GM12878 (cell line): ENCODE measurements at regions not wholly inside any gene's neighbourhood (a gene's known extent, or its start where the extent isn't known, plus 50 kb on each side); places are given as distances from the start of the nearest gene placed in this dataset.

Experiments
- ATAC-seq: fragments of 200-7000 bp; cut with Tn5 transposase; 3 replicates; pipeline ENCODE4 v1.9.1; 2020; ENCODE audit warnings: mild to moderate bottlenecking, moderate library complexity
- BruUV-seq: library from RNA; stranded (reverse); fragments of 400-500 nt; replicated peaks from 2 replicates; lab custom pipeline; 2021; lab: Mats Ljungman, UMichigan
- CTCF ChIA-PET: fragments of 300-600 bp; sonication (Branson Sonifier 250); formaldehyde crosslinking; extraction: SDS; loops from one replicate; lab custom pipeline; 2021; ENCODE audit warnings: inconsistent platforms; lab: Yijun Ruan, JAX
- POLR2A ChIA-PET: fragments of 350-600 bp; formaldehyde crosslinking; extraction: SDS; loops from one replicate; lab custom pipeline; 2021; ENCODE audit warnings: inconsistent platforms; lab: Charles Lee
- RAD21 ChIA-PET: fragments of 300-600 bp; sonication (Branson Sonifier 250); formaldehyde crosslinking; loops from one replicate; lab custom pipeline; 2023; ENCODE audit warnings: antibody characterized with exemption; ENCODE audit not compliant: unreplicated experiment; lab: Charles Lee
- SMC1A ChIA-PET: fragments of 300-600 bp; sonication (Branson Sonifier 250); formaldehyde crosslinking; loops from one replicate; lab custom pipeline; 2023; ENCODE audit not compliant: unreplicated experiment, uncharacterized antibody; lab: Charles Lee
- DNase-seq: peaks from one replicate; pipeline ENCODE4 v3.0.0-alpha.2; 2011; ENCODE audit warnings: low read depth, low spot score
- FAIRE-seq: peaks from 3 replicates; lab custom pipeline; 2011; peaks lifted over from hg19 to GRCh38; lab: Jason Lieb, UNC
- H2AFZ ChIP-seq: 2 replicates; pipeline ENCODE4 v1.6.0; 2011; ENCODE audit warnings: low read depth, low read length, control low read depth; ENCODE audit not compliant: control insufficient read depth
- H3K27ac ChIP-seq: 2 replicates; pipeline ENCODE4 v1.5.1; 2011; ENCODE audit warnings: control low read depth; ENCODE audit not compliant: control insufficient read depth, insufficient read depth
- H3K27me3 ChIP-seq, 2 experiments: replicated peaks in 1 of 2; 2 replicates each; pipeline versions ENCODE4 v1.6.0 to v1.6.1; 2011; ENCODE audit warnings: low read length in 1 of 2; ENCODE audit not compliant: control insufficient read depth in 2 of 2, insufficient read depth in 2 of 2
- H3K36me3 ChIP-seq, 2 experiments: 2 replicates each; pipeline ENCODE4 v1.5.1; 2011; ENCODE audit warnings: low read length in 1 of 2; ENCODE audit not compliant: control insufficient read depth in 2 of 2, insufficient read depth in 2 of 2
- H3K4me1 ChIP-seq: 2 replicates; pipeline ENCODE4 v1.6.1; 2011; ENCODE audit warnings: mild to moderate bottlenecking, low read length, moderate library complexity, mixed read lengths; ENCODE audit not compliant: control insufficient read depth, insufficient read depth
- H3K4me2 ChIP-seq: 2 replicates; pipeline ENCODE4 v1.6.0; 2011; ENCODE audit warnings: control low read depth; ENCODE audit not compliant: control insufficient read depth, insufficient read depth
- H3K4me3 ChIP-seq: fragments of 200-600 bp; sonication (generic); 2 replicates; pipeline ENCODE4 v1.5.1; 2016
- H3K79me2 ChIP-seq: 2 replicates; pipeline ENCODE4 v1.6.0; 2011; ENCODE audit warnings: low read length; ENCODE audit not compliant: control insufficient read depth, insufficient read depth
- H3K9ac ChIP-seq: 2 replicates; pipeline ENCODE4 v1.8.0; 2011; ENCODE audit warnings: low read length, control low read depth, mixed read lengths; ENCODE audit not compliant: control insufficient read depth, insufficient read depth
- H3K9me3 ChIP-seq: replicated peaks from 3 replicates; pipeline ENCODE4 v1.5.1; 2011; ENCODE audit warnings: mild to moderate bottlenecking, low read length; ENCODE audit not compliant: control insufficient read depth, insufficient read depth
- H4K20me1 ChIP-seq: 2 replicates; pipeline ENCODE4 v1.6.0; 2011; ENCODE audit not compliant: control insufficient read depth, insufficient read depth
- CBFB ChIP-seq: IDR thresholded peaks from 2 replicates; pipeline ENCODE4 v1.6.1; 2016; ENCODE audit warnings: antibody characterized with exemption, low read depth
- CHD4 ChIP-seq: fragments of 200-600 bp; sonication (generic); IDR thresholded peaks from 2 replicates; pipeline ENCODE4 v1.6.1; 2016; ENCODE audit warnings: mild to moderate bottlenecking
- DPF2 ChIP-seq: fragments of 450-650 bp; IDR thresholded peaks from 2 replicates; pipeline ENCODE4 v1.6.1; 2017; ENCODE audit warnings: mild to moderate bottlenecking
- FOS ChIP-seq: IDR thresholded peaks from 3 replicates; pipeline ENCODE4 v1.6.1; 2011; ENCODE audit warnings: borderline replicate concordance; ENCODE audit not compliant: insufficient read length; ENCODE audit errors: extremely low read depth
- FOXK2 ChIP-seq: fragments of 450-650 bp; IDR thresholded peaks from 2 replicates; pipeline ENCODE4 v1.6.1; 2017; ENCODE audit warnings: mild to moderate bottlenecking, moderate library complexity
- GABPA ChIP-seq: IDR thresholded peaks from 2 replicates; pipeline ENCODE4 v1.6.1; 2014; ENCODE audit warnings: antibody characterized with exemption, low read depth, mild to moderate bottlenecking, inconsistent platforms
- MXI1 ChIP-seq: fragments of 150-350 bp; IDR thresholded peaks from 2 replicates; pipeline ENCODE4 v1.6.1; 2011; ENCODE audit warnings: low read depth, mild to moderate bottlenecking, inconsistent platforms, low read length, improper control_type of control experiment
- MYB ChIP-seq: fragments of 150-350 bp; IDR thresholded peaks from 2 replicates; pipeline ENCODE4 v1.6.1; 2014; ENCODE audit warnings: mild to moderate bottlenecking, low read depth, low read length, borderline replicate concordance
- NFIC ChIP-seq: IDR thresholded peaks from 2 replicates; pipeline ENCODE4 v1.6.1; 2012; ENCODE audit warnings: low read depth, mild to moderate bottlenecking, inconsistent platforms, low read length, moderate library complexity
- PAX5 ChIP-seq: IDR thresholded peaks from 2 replicates; pipeline ENCODE4 v1.6.1; 2011; ENCODE audit warnings: low read depth, low read length, borderline replicate concordance
- SMAD1 ChIP-seq: fragments of 450-650 bp; IDR thresholded peaks from 2 replicates; pipeline ENCODE4 v1.6.1; 2018; ENCODE audit warnings: mild to moderate bottlenecking, low read depth; ENCODE audit not compliant: partially characterized antibody
- SREBF2 ChIP-seq: IDR thresholded peaks from 2 replicates; pipeline ENCODE4 v1.6.1; 2012; ENCODE audit warnings: mild to moderate bottlenecking, low read length
- SUPT20H ChIP-seq: IDR thresholded peaks from 2 replicates; pipeline ENCODE4 v1.6.1; 2011; ENCODE audit warnings: low read depth, mild to moderate bottlenecking, low read length, moderate library complexity, borderline replicate concordance; ENCODE audit not compliant: control insufficient read depth
- TAF1 ChIP-seq: IDR thresholded peaks from 2 replicates; pipeline ENCODE4 v1.6.1; 2011; ENCODE audit warnings: mild to moderate bottlenecking, low read depth, low read length, borderline replicate concordance
- TARDBP ChIP-seq: IDR thresholded peaks from 2 replicates; pipeline ENCODE4 v1.6.1; 2016; ENCODE audit warnings: borderline replicate concordance
- YBX1 ChIP-seq: fragments of 450-650 bp; IDR thresholded peaks from 2 replicates; pipeline ENCODE4 v1.6.1; 2016; ENCODE audit warnings: antibody characterized with exemption
- YY1 ChIP-seq: IDR thresholded peaks from 2 replicates; pipeline ENCODE4 v1.6.1; 2011; ENCODE audit warnings: low read depth, mild to moderate bottlenecking, low read length
- ZNF207 ChIP-seq: fragments of 450-650 bp; IDR thresholded peaks from 2 replicates; pipeline ENCODE4 v1.6.1; 2014; ENCODE audit warnings: antibody characterized with exemption, mild to moderate bottlenecking, borderline replicate concordance
- WGBS: methylation state at CpG from one replicate; pipeline ENCODE4 v1.1.6; 2016; ENCODE audit warnings: low lambda C conversion rate; ENCODE audit not compliant: insufficient replicate concordance, insufficient coverage; ENCODE audit errors: missing lambda C conversion rate; 5-methylcytosine and 5-hydroxymethylcytosine counted together
- in situ Hi-C: fragments of 300-500 bp; cut with MboI; formaldehyde crosslinking; loops from 9 replicates; pipeline ENCODE4 v1.14.3; 2018; ENCODE audit warnings: mixed read lengths
- intact Hi-C: fragments of 100-400 bp; cut with micrococcal nuclease; formaldehyde crosslinking; loops from one replicate; pipeline ENCODE4 v1.14.2; 2022; ENCODE audit not compliant: unreplicated experiment
- TF ChIP-seq, protein P1 (sequence below): fragments of 450-650 bp; IDR thresholded peaks from 2 replicates; pipeline ENCODE4 v1.6.1; 2018; ENCODE audit warnings: mild to moderate bottlenecking, low read depth, moderate library complexity; ENCODE audit not compliant: partially characterized antibody
- TF ChIP-seq, protein P2 (sequence below): IDR thresholded peaks from 2 replicates; pipeline ENCODE4 v1.6.1; 2011; ENCODE audit warnings: borderline replicate concordance, low read depth, mild to moderate bottlenecking, moderate library complexity, mixed read lengths, low read length; ENCODE audit not compliant: insufficient read depth; ENCODE audit errors: extremely low read length
- TF ChIP-seq, protein P3 (sequence below): fragments of 450-650 bp; IDR thresholded peaks from 2 replicates; pipeline ENCODE4 v1.6.1; 2017; ENCODE audit warnings: mild to moderate bottlenecking

DNA sequence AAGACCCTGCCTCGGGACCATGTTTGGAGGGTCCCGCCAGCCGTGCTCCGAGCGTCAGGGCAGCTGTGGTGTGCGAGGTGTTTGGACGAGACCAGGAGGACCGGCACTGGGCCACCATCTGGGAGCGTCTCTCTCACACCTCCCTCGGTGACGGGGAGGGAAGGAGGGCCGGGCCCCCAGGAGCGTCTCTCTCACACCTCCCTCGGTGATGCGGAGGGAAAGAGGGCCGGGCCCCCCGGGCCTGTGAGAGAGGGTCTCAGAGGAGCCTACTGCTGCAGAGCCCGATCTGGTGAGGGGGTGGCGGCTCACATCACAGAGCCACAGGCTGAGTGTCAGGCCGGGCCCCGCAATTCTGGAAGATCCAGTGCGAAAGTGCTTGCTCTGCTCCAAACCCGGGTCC is 65.8 kb upstream of the CFAP46 start (continued):
- TF ChIP-seq, protein P1, sequence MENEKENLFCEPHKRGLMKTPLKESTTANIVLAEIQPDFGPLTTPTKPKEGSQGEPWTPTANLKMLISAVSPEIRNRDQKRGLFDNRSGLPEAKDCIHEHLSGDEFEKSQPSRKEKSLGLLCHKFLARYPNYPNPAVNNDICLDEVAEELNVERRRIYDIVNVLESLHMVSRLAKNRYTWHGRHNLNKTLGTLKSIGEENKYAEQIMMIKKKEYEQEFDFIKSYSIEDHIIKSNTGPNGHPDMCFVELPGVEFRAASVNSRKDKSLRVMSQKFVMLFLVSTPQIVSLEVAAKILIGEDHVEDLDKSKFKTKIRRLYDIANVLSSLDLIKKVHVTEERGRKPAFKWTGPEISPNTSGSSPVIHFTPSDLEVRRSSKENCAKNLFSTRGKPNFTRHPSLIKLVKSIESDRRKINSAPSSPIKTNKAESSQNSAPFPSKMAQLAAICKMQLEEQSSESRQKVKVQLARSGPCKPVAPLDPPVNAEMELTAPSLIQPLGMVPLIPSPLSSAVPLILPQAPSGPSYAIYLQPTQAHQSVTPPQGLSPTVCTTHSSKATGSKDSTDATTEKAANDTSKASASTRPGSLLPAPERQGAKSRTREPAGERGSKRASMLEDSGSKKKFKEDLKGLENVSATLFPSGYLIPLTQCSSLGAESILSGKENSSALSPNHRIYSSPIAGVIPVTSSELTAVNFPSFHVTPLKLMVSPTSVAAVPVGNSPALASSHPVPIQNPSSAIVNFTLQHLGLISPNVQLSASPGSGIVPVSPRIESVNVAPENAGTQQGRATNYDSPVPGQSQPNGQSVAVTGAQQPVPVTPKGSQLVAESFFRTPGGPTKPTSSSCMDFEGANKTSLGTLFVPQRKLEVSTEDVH = no peak
- TF ChIP-seq MYB = no peak

DNA sequence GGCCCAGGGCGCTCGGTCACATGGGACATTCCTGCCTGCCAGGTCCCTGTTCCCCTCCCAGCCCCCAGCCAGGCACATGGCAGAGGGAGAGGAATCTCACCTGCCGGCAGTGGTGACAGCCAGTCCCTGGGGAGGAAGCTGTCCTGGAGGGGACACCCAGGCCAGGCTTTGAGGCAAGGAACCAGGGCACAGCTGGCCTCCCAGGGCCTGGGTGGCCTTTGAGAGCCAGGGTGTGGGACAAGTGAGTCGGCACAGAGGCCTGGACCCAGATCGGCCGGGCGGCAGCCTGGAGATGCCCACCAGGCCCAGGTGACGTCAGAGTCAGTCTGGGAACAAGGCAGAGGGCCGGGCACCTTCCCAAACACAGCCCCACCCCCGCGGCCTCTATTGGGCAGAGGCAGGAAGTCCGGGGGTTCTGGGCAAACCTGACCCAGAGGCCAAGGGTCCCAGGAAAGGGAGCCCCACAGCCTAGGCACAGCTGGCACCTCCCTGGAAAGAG is 65.0 kb upstream of the CFAP46 start:
- 38% methylated on average over 12 of the region's 12 CpGs for WGBS
- Histone ChIP-seq H3K9me3 (peaks cover 1% of the 10 kb centered on the region; the same call in 1 of the 3 replicates), H3K4me1 (no peaks in the 10 kb centered on the region), H2AFZ (no peak overlapping the region), H3K79me2 (no peaks in the 10 kb centered on the region), H4K20me1 (no peaks in the 10 kb centered on the region), H3K36me3 (no peaks in the 10 kb centered on the region), H3K4me3 (no peak overlapping the region), H3K4me2 (no peak overlapping the region), H3K27me3 (no peaks in the 10 kb centered on the region), H3K9ac (no peak overlapping the region), H3K27ac (no peak overlapping the region)
- FAIRE-seq (no peak), DNase-seq (no peak), ATAC-seq (no peak)
- intact Hi-C loops (no loop called here), in situ Hi-C loops (no loop called here)
- BruUV-seq = no TSS peak
- CTCF ChIA-PET = no interaction called here
- RAD21 ChIA-PET = no interaction called here
- POLR2A ChIA-PET = no interaction called here
- SMC1A ChIA-PET = no interaction called here
- no peak for TF ChIP-seq FOXK2
- TF ChIP-seq GABPA = no peak
- no peak for TF ChIP-seq SMAD1
- TF ChIP-seq, protein P2, sequence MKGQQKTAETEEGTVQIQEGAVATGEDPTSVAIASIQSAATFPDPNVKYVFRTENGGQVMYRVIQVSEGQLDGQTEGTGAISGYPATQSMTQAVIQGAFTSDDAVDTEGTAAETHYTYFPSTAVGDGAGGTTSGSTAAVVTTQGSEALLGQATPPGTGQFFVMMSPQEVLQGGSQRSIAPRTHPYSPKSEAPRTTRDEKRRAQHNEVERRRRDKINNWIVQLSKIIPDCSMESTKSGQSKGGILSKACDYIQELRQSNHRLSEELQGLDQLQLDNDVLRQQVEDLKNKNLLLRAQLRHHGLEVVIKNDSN = no peak
- TF ChIP-seq PAX5 = no peak
- no peak for TF ChIP-seq FOS
- no peak for TF ChIP-seq SREBF2
- no peak for TF ChIP-seq SUPT20H
- no peak for TF ChIP-seq TARDBP
- no peak for TF ChIP-seq YY1
- TF ChIP-seq DPF2 = no peak
- no peak for TF ChIP-seq ZNF207
- no peak for TF ChIP-seq NFIC
- TF ChIP-seq TAF1 = no peak
- no peak for TF ChIP-seq CHD4
- TF ChIP-seq, protein P3, sequence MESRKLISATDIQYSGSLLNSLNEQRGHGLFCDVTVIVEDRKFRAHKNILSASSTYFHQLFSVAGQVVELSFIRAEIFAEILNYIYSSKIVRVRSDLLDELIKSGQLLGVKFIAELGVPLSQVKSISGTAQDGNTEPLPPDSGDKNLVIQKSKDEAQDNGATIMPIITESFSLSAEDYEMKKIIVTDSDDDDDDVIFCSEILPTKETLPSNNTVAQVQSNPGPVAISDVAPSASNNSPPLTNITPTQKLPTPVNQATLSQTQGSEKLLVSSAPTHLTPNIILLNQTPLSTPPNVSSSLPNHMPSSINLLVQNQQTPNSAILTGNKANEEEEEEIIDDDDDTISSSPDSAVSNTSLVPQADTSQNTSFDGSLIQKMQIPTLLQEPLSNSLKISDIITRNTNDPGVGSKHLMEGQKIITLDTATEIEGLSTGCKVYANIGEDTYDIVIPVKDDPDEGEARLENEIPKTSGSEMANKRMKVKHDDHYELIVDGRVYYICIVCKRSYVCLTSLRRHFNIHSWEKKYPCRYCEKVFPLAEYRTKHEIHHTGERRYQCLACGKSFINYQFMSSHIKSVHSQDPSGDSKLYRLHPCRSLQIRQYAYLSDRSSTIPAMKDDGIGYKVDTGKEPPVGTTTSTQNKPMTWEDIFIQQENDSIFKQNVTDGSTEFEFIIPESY = no peak
- no peak for TF ChIP-seq YBX1
- no peak for TF ChIP-seq CBFB
- no peak for TF ChIP-seq MXI1
